Endothelial cell (in vitro differentiated cells): ENCODE measurements at regions not wholly inside any gene's neighbourhood (a gene's known extent, or its start where the extent isn't known, plus 50 kb on each side); places are given as distances from the start of the nearest gene placed in this dataset.

Source experiments
- DNase-seq: peaks from one replicate; pipeline ENCODE4 v3.0.0; 2021; ENCODE audit warnings: low spot score
- H3K27ac Mint-ChIP-seq: one replicate; pipeline ENCODE4 v1.8.0; 2021; ENCODE audit warnings: mixed read lengths, inconsistent platforms; ENCODE audit not compliant: unreplicated experiment
- H3K27me3 Mint-ChIP-seq: one replicate; pipeline ENCODE4 v1.8.0; 2021; ENCODE audit warnings: mild to moderate bottlenecking, moderate library complexity, mixed read lengths, inconsistent platforms; ENCODE audit not compliant: unreplicated experiment
- H3K36me3 Mint-ChIP-seq: one replicate; pipeline ENCODE4 v1.8.0; 2021; ENCODE audit warnings: mild to moderate bottlenecking, low read depth, mixed read lengths, inconsistent platforms; ENCODE audit not compliant: unreplicated experiment
- H3K4me1 Mint-ChIP-seq: one replicate; pipeline ENCODE4 v1.8.0; 2021; ENCODE audit warnings: mild to moderate bottlenecking, mixed read lengths, inconsistent platforms; ENCODE audit not compliant: unreplicated experiment
- H3K4me3 Mint-ChIP-seq: one replicate; pipeline ENCODE4 v1.8.0; 2021; ENCODE audit warnings: mild to moderate bottlenecking, mixed read lengths, inconsistent platforms; ENCODE audit not compliant: unreplicated experiment
- H3K9me3 Mint-ChIP-seq: one replicate; pipeline ENCODE4 v1.8.0; 2021; ENCODE audit warnings: mixed read lengths, inconsistent platforms; ENCODE audit not compliant: unreplicated experiment
- CTCF ChIP-seq: fragments of 200-600 bp; sonication (generic); IDR thresholded peaks from one replicate; pipeline ENCODE4 v1.5.0; 2021; ENCODE audit warnings: antibody characterized with exemption; ENCODE audit not compliant: unreplicated experiment

- no peak for DNase-seq
- Mint-ChIP-seq H3K27me3 (no peaks in the 10 kb centered on the region), H3K9me3 (no peaks in the 10 kb centered on the region), H3K4me1 (peaks cover 34% of the 10 kb centered on the region), H3K36me3 (no peaks in the 10 kb centered on the region), H3K4me3 (no peak overlapping the region), H3K27ac (no peak overlapping the region)
- no peak for TF ChIP-seq CTCF
Observed at GRCh38 chr2:16948053-16948452, 282.4 kb upstream of the CYRIA start.

GRCh38 chr2:16943279-16943958, 277.8 kb upstream of the CYRIA start:
- Mint-ChIP-seq H3K4me1 (peaks cover 7% of the 10 kb centered on the region), H3K27ac (no peak overlapping the region), H3K27me3 (no peaks in the 10 kb centered on the region), H3K4me3 (no peak overlapping the region), H3K9me3 (peaks cover 3% of the 10 kb centered on the region), H3K36me3 (peaks cover 3% of the 10 kb centered on the region)
- TF ChIP-seq CTCF, result no peak
- no peak for DNase-seq

GRCh38 chr2:16940214-16940613, 274.6 kb upstream of the CYRIA start:
- H3K4me3 Mint-ChIP-seq, result no peak overlapping the region
- no peak overlapping the region for H3K27ac Mint-ChIP-seq
- peaks cover 3% of the 10 kb centered on the region for H3K36me3 Mint-ChIP-seq
- H3K27me3 Mint-ChIP-seq, result no peaks in the 10 kb centered on the region
- no peak for DNase-seq
- H3K9me3 Mint-ChIP-seq, result peaks cover 3% of the 10 kb centered on the region
- H3K4me1 Mint-ChIP-seq, result peaks cover 7% of the 10 kb centered on the region
- no peak for TF ChIP-seq CTCF

GRCh38 chr2:16939771-16940170, 274.1 kb upstream of the CYRIA start:
- Mint-ChIP-seq H3K9me3 (peaks cover 3% of the 10 kb centered on the region), H3K27ac (no peak overlapping the region), H3K4me1 (peaks cover 7% of the 10 kb centered on the region), H3K27me3 (no peaks in the 10 kb centered on the region), H3K36me3 (peaks cover 3% of the 10 kb centered on the region), H3K4me3 (no peak overlapping the region)
- no peak for DNase-seq
- no peak for TF ChIP-seq CTCF

- no peak overlapping the region for H3K4me3 Mint-ChIP-seq
- no peak for TF ChIP-seq CTCF
- no peaks in the 10 kb centered on the region for H3K27me3 Mint-ChIP-seq
- no peak overlapping the region for H3K27ac Mint-ChIP-seq
- DNase-seq, result no peak
- H3K9me3 Mint-ChIP-seq, result no peaks in the 10 kb centered on the region
- no peaks in the 10 kb centered on the region for H3K36me3 Mint-ChIP-seq
- peaks cover 2% of the 10 kb centered on the region for H3K4me1 Mint-ChIP-seq
Observed at GRCh38 chr2:16933355-16933754, 267.7 kb upstream of the CYRIA start.
